Activated naive CD4-positive, alpha-beta T cell treated with anti-CD3 and anti-CD28 coated beads, Interleukin-2, amount 50 U/mL, for 72 hours (primary cell): ENCODE measurements at regions not wholly inside any gene's neighbourhood (a gene's known extent, or its start where the extent isn't known, plus 50 kb on each side); places are given as distances from the start of the nearest gene placed in this dataset.
"Not testable (repeated sequence)": the region's sequence is repeated elsewhere in the genome, so short reads cannot be mapped to it uniquely, and the experiment has no call there.

Experiments used
- ATAC-seq, 2 donors: fragments of 150-1000 bp; cut with Tn5 transposase; 2 replicates each; pipeline ENCODE4 v1.10.0; 2021; ENCODE audit warnings: mild to moderate bottlenecking in 2 of 2, moderate library complexity in 2 of 2
- DNase-seq, 2 donors: peaks; one replicate each; pipeline ENCODE4 v3.0.0; 2021 to 2022; ENCODE audit warnings: low spot score in 2 of 2
- H3K27ac Mint-ChIP-seq, 2 donors: one replicate each; pipeline ENCODE4 v1.8.0; 2022; ENCODE audit warnings: mild to moderate bottlenecking in 2 of 2, mixed read lengths in 2 of 2
- H3K36me3 Mint-ChIP-seq, 2 donors: one replicate each; pipeline ENCODE4 v1.8.0; 2022; ENCODE audit warnings: mixed read lengths in 2 of 2
- H3K9me3 Mint-ChIP-seq, 2 donors: one replicate each; pipeline ENCODE4 v1.8.0; 2022; ENCODE audit warnings: mixed read lengths in 2 of 2

- Mint-ChIP-seq H3K27ac (peak overlapping the region in 1 of 2 donors; percentile 12), H3K9me3 (peaks cover 17 to 27% of the 10 kb centered on the region in 2 donors), H3K36me3 (peaks cover 20 to 21% of the 10 kb centered on the region in 2 donors)
- ATAC-seq (no peak), DNase-seq (no peak)
Observed at GRCh38 chr6:4488389-4488788, 287.8 kb upstream of the CDYL start.

GRCh38 chr6:4487538-4487937 lies 288.7 kb upstream of the CDYL start:
- Mint-ChIP-seq H3K36me3 (peaks cover 20 to 21% of the 10 kb centered on the region in 2 donors), H3K27ac (no peak overlapping the region), H3K9me3 (peaks cover 17 to 27% of the 10 kb centered on the region in 2 donors)
- ATAC-seq (peak in 1 of 2 donors; percentile 47), DNase-seq (no peak)

- H3K36me3 Mint-ChIP-seq = peaks cover 19 to 20% of the 10 kb centered on the region in 2 donors
- ATAC-seq (no peak), DNase-seq (no peak)
- H3K27ac Mint-ChIP-seq = no peak overlapping the region
- H3K9me3 Mint-ChIP-seq = peaks cover 16 to 27% of the 10 kb centered on the region in 2 donors
Observed at GRCh38 chr6:4486568-4487315, 289.5 kb upstream of the CDYL start.

GRCh38 chr6:4485735-4486134 lies 290.5 kb upstream of the CDYL start:
- Mint-ChIP-seq H3K27ac (no peak overlapping the region), H3K9me3 (peaks cover 14 to 27% of the 10 kb centered on the region in 2 donors), H3K36me3 (peaks cover 17 to 20% of the 10 kb centered on the region in 2 donors)
- DNase-seq (no peak), ATAC-seq (no peak)

GRCh38 chr6:4482461-4482860 lies 293.7 kb upstream of the CDYL start:
- Mint-ChIP-seq H3K36me3 (peaks cover 0 to 2% of the 10 kb centered on the region in 2 donors), H3K9me3 (peaks cover under 1 to 1% of the 10 kb centered on the region in 2 donors), H3K27ac (no peak overlapping the region)
- no peak for DNase-seq
- no peak for ATAC-seq

GRCh38 chr6:4480788-4481735 lies 295.1 kb upstream of the CDYL start:
- ATAC-seq = no peak
- Mint-ChIP-seq H3K9me3 (no peaks in the 10 kb centered on the region), H3K27ac (no peak overlapping the region), H3K36me3 (no peaks in the 10 kb centered on the region)
- DNase-seq = no peak

- ATAC-seq (no peak), DNase-seq (no peak)
- peaks cover under 1 to 2% of the 10 kb centered on the region in 2 donors for H3K9me3 Mint-ChIP-seq
- no peak overlapping the region for H3K27ac Mint-ChIP-seq
- peaks cover under 1% of the 10 kb centered on the region in 2 donors for H3K36me3 Mint-ChIP-seq
Observed at GRCh38 chr6:4478098-4478497, 298.1 kb upstream of the CDYL start.

- ATAC-seq (peak; percentile 22 to 47), DNase-seq (no peak)
- Mint-ChIP-seq H3K9me3 (peaks cover 22 to 23% of the 10 kb centered on the region in 2 donors), H3K36me3 (peaks cover 14 to 19% of the 10 kb centered on the region in 2 donors), H3K27ac (no peak overlapping the region)
Observed at GRCh38 chr6:4474810-4475209, 301.4 kb upstream of the CDYL start.

GRCh38 chr6:4472969-4473642 lies 303.1 kb upstream of the CDYL start:
- ATAC-seq (no peak), DNase-seq (no peak)
- peaks cover 22 to 23% of the 10 kb centered on the region in 2 donors for H3K9me3 Mint-ChIP-seq
- H3K27ac Mint-ChIP-seq = no peak overlapping the region
- peaks cover 14 to 19% of the 10 kb centered on the region in 2 donors for H3K36me3 Mint-ChIP-seq

- ATAC-seq = no peak
Observed at GRCh38 chr6:4472222-4472621, 304.0 kb upstream of the CDYL start.

GRCh38 chr6:4471515-4471914 lies 304.7 kb upstream of the CDYL start:
- Mint-ChIP-seq H3K9me3 (peaks cover 22 to 23% of the 10 kb centered on the region in 2 donors), H3K36me3 (peaks cover 14 to 19% of the 10 kb centered on the region in 2 donors)
- not testable (repeated sequence) for ATAC-seq, DNase-seq, H3K27ac Mint-ChIP-seq

More at GRCh38 chr6:4472222-4472621, 304.0 kb upstream of the CDYL start:
- Mint-ChIP-seq H3K27ac (no peak overlapping the region), H3K9me3 (peaks cover 22 to 23% of the 10 kb centered on the region in 2 donors), H3K36me3 (peaks cover 14 to 19% of the 10 kb centered on the region in 2 donors)
- no peak for DNase-seq

- no peak for ATAC-seq
- Mint-ChIP-seq H3K27ac (no peak overlapping the region), H3K9me3 (peaks cover 22 to 23% of the 10 kb centered on the region in 2 donors), H3K36me3 (peaks cover 14 to 19% of the 10 kb centered on the region in 2 donors)
- no peak for DNase-seq
Observed at GRCh38 chr6:4470698-4471210, 305.4 kb upstream of the CDYL start.

GRCh38 chr6:4466769-4467480 lies 309.3 kb upstream of the CDYL start:
- Mint-ChIP-seq H3K9me3 (peaks cover 12 to 16% of the 10 kb centered on the region in 2 donors), H3K27ac (no peak overlapping the region), H3K36me3 (peaks cover 8 to 9% of the 10 kb centered on the region in 2 donors)
- DNase-seq = no peak
- ATAC-seq = no peak

- Mint-ChIP-seq H3K27ac (no peak overlapping the region), H3K9me3 (peaks cover 7 to 9% of the 10 kb centered on the region in 2 donors), H3K36me3 (peaks cover 3 to 4% of the 10 kb centered on the region in 2 donors)
- ATAC-seq (no peak), DNase-seq (no peak)
Observed at GRCh38 chr6:4466261-4466660, 309.9 kb upstream of the CDYL start.

GRCh38 chr6:4464638-4465037 lies 311.6 kb upstream of the CDYL start:
- ATAC-seq = no peak
- no peak for DNase-seq
- Mint-ChIP-seq H3K9me3 (no peaks in the 10 kb centered on the region), H3K36me3 (no peaks in the 10 kb centered on the region), H3K27ac (no peak overlapping the region)

GRCh38 chr6:4463236-4463635 lies 313.0 kb upstream of the CDYL start:
- H3K36me3 Mint-ChIP-seq = no peaks in the 10 kb centered on the region
- H3K27ac Mint-ChIP-seq = no peak overlapping the region
- H3K9me3 Mint-ChIP-seq = no peaks in the 10 kb centered on the region
- ATAC-seq (no peak), DNase-seq (no peak)
